Type B pancreatic cell (in vitro differentiated cells): ENCODE measurements at regions not wholly inside any gene's neighbourhood (a gene's known extent, or its start where the extent isn't known, plus 50 kb on each side); places are given as distances from the start of the nearest gene placed in this dataset.
"Not testable (repeated sequence)": the region's sequence is repeated elsewhere in the genome, so short reads cannot be mapped to it uniquely, and the experiment has no call there.

Experiments
- DNase-seq: peaks from one replicate; pipeline ENCODE4 v3.0.0; 2021; ENCODE audit warnings: mixed read lengths; ENCODE audit not compliant: unreplicated experiment; ENCODE audit errors: extremely low spot score
- H3K27ac Mint-ChIP-seq: 2 replicates; pipeline ENCODE4 v1.8.0; 2021; ENCODE audit warnings: mild to moderate bottlenecking, mixed read lengths
- H3K27me3 Mint-ChIP-seq: 2 replicates; pipeline ENCODE4 v1.8.0; 2021; ENCODE audit warnings: mixed read lengths
- H3K36me3 Mint-ChIP-seq: 2 replicates; pipeline ENCODE4 v1.8.0; 2021; ENCODE audit warnings: mixed read lengths
- H3K4me1 Mint-ChIP-seq: one replicate; pipeline ENCODE4 v1.8.0; 2021; ENCODE audit warnings: mixed read lengths; ENCODE audit not compliant: unreplicated experiment
- H3K4me3 Mint-ChIP-seq: 2 replicates; pipeline ENCODE4 v1.8.0; 2021; ENCODE audit warnings: mild to moderate bottlenecking, mixed read lengths
- H3K9me3 Mint-ChIP-seq: 2 replicates; pipeline ENCODE4 v1.8.0; 2021; ENCODE audit warnings: mixed read lengths
- TF ChIP-seq, protein P1 (sequence below): fragments of 200-600 bp; sonication (generic); conservative IDR thresholded peaks from 2 replicates; pipeline ENCODE4 v1.5.0; 2021; ENCODE audit warnings: antibody characterized with exemption, mild to moderate bottlenecking

DNA sequence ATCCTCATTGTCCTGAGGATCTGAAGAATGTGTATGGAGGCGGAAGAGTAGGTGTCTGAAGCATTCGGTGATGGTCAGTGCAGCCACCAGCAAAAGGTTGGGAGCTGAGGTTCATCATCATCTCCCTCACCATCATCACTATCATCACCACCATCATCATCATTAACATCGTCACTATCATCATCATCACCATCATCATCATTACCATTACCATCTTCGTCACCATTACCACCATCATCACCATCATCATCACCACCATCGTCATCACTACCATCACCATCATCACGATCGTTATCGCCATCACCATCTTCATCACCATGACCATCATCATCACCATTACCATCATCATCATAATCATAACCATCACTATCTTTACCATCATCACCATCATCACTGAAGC lies 90.8 kb upstream of the TMEM132D start:
- Mint-ChIP-seq H3K27me3 (peaks cover 46% of the 10 kb centered on the region), H3K27ac (no peak overlapping the region)
- TF ChIP-seq, protein P1, sequence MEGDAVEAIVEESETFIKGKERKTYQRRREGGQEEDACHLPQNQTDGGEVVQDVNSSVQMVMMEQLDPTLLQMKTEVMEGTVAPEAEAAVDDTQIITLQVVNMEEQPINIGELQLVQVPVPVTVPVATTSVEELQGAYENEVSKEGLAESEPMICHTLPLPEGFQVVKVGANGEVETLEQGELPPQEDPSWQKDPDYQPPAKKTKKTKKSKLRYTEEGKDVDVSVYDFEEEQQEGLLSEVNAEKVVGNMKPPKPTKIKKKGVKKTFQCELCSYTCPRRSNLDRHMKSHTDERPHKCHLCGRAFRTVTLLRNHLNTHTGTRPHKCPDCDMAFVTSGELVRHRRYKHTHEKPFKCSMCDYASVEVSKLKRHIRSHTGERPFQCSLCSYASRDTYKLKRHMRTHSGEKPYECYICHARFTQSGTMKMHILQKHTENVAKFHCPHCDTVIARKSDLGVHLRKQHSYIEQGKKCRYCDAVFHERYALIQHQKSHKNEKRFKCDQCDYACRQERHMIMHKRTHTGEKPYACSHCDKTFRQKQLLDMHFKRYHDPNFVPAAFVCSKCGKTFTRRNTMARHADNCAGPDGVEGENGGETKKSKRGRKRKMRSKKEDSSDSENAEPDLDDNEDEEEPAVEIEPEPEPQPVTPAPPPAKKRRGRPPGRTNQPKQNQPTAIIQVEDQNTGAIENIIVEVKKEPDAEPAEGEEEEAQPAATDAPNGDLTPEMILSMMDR = no peak

DNA sequence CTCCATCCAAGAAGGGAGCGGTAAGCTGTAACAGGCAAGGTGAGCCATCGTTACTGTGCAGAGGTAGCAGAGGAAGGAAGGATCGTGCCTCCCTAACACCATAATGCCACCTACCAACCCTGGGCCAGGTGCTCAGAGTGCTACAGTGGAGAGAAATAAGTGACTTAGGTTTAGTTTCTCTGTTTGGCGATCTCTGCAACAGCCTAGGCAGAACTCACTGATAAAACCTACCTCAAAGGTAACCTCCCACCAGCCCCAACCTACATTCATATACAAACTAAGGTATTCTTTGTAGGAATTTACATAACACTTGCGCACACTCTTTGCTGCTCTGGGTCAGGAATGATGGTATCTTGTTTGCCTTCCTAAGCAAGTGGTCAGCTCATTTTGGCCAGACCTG lies 93.4 kb upstream of the TMEM132D start:
- no peak for DNase-seq
- Mint-ChIP-seq H3K36me3 (no peaks in the 10 kb centered on the region), H3K27ac (no peak overlapping the region), H3K4me1 (no peaks in the 10 kb centered on the region), H3K4me3 (no peak overlapping the region), H3K9me3 (no peaks in the 10 kb centered on the region), H3K27me3 (peaks cover 58% of the 10 kb centered on the region)
- TF ChIP-seq, protein P1 = no peak

More for the DNA sequence above, 90.8 kb upstream of the TMEM132D start:
- no peaks in the 10 kb centered on the region for H3K4me1 Mint-ChIP-seq
- no peaks in the 10 kb centered on the region for H3K36me3 Mint-ChIP-seq
- H3K4me3 Mint-ChIP-seq = no peak overlapping the region
- DNase-seq = no peak
- H3K9me3 Mint-ChIP-seq = no peaks in the 10 kb centered on the region

DNA sequence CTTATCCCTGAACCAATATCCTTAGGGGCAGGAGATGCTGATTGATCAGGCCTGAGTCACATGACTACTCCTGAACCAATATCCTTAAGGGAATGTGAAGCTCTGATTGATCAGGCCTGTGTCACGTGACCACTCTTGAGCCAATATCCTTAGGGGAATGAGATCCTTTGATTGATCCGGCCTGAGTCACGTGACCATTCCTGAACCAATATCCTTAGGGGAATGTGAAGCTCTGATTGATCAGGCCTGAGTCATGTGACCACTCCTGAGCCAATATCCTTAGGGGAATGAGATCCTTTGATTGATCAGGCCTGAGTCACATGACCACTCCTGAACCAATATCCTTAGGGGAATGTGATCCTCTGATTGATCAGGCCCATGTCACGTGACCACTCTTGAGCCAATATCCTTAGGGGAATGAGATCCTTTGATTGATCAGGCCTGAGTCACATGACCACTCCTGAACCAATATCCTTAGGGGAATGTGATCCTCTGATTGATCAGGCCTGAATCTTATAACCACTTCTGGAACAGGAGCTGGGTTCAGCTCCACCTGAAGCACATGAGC lies 100.6 kb upstream of the TMEM132D start:
- H3K4me1 Mint-ChIP-seq, H3K36me3 Mint-ChIP-seq, H3K27ac Mint-ChIP-seq, H3K4me3 Mint-ChIP-seq, DNase-seq, H3K9me3 Mint-ChIP-seq: not testable (repeated sequence)
- peaks cover 56% of the 10 kb centered on the region for H3K27me3 Mint-ChIP-seq

DNA sequence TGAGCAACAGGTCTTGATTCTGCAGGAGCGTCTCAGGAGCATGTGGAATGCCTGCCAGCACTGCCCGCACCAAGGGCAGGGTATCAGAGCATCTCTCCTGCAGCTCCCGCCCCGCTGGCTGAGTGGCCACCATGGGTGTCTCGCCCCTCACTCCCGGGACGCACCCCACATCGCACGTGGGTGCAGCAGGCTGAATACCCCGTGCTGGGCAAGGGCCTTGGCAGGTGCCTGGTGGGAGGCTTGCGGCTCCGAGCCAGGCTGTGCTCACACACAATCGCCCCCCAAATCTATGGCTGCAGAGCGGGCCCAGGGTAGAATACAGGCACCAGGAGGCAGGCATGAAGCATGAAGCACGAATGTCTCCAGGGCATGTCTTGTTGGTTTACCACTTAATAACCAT lies 103.9 kb upstream of the TMEM132D start:
- H3K4me3 Mint-ChIP-seq = no peak overlapping the region

DNA sequence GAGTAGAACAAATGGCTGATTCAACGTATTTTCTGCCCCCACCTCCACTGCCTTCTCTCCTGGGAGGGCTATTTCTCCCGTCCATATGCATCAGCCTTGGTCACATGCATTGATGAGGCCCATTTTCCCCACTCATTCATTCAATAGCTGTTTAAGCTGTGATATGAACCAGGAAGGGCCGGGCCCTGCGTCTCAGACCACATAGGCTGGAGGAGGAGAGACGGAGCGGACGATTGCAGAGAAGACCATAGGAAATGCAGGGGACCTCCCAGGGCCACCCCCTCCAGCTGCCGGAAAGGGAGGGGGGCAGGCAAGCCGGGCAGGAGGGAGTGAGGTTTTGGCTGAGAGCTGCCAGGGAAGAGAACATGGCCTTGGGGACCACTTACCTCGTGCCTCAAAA lies 104.4 kb upstream of the TMEM132D start:
- Mint-ChIP-seq H3K36me3 (no peaks in the 10 kb centered on the region), H3K27me3 (peaks cover 33% of the 10 kb centered on the region), H3K4me1 (no peaks in the 10 kb centered on the region), H3K27ac (no peak overlapping the region), H3K4me3 (no peak overlapping the region), H3K9me3 (no peaks in the 10 kb centered on the region)
- TF ChIP-seq, protein P1 = no peak
- DNase-seq = no peak

More for the DNA sequence above, 103.9 kb upstream of the TMEM132D start:
- Mint-ChIP-seq H3K27me3 (peaks cover 37% of the 10 kb centered on the region), H3K4me1 (no peaks in the 10 kb centered on the region), H3K27ac (no peak overlapping the region), H3K9me3 (no peaks in the 10 kb centered on the region), H3K36me3 (no peaks in the 10 kb centered on the region)
- DNase-seq = no peak
- TF ChIP-seq, protein P1 = no peak

DNA sequence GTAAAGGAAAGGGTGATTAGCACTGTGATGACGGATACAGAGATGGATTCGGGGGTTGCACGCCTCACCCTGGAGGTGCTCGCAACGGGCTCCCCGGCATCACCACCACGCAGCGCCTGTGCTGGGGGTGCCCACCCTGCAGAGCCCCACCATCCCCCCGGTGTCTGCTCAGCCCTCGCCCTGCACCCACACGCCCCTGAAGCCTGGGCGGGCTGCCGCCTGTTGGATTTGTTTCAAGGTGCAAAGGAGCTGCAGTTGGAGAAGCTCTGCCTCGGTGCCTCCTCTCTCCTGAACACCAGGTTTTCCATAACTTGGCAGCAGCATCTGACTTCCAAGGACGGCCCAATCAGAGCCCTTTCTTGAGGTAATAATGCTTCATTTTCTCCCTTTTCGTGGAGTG lies 106.1 kb upstream of the TMEM132D start:
- H3K9me3 Mint-ChIP-seq = no peaks in the 10 kb centered on the region
- no peaks in the 10 kb centered on the region for H3K4me1 Mint-ChIP-seq
- H3K27me3 Mint-ChIP-seq = peaks cover 33% of the 10 kb centered on the region
- H3K27ac Mint-ChIP-seq = no peak overlapping the region
- no peak for DNase-seq
- TF ChIP-seq, protein P1 = no peak
- no peaks in the 10 kb centered on the region for H3K36me3 Mint-ChIP-seq
- H3K4me3 Mint-ChIP-seq = no peak overlapping the region
